ENCODE measurements at regions not wholly inside any gene's neighbourhood (a gene's known extent, or its start where the extent isn't known, plus 50 kb on each side); places are given as distances from the start of the nearest gene placed in this dataset.

GRCh38 chr5:57012511-57012910 is 60.6 kb upstream of the MIER3 start:
- no peak for TF ChIP-seq POLR2A (IDR thresholded peaks at IDR 0.05)
- no peak for TF ChIP-seq CTCF (IDR thresholded peaks at IDR 0.05)
- intact Hi-C loops (cut with DNase I): no loop called here
- H3K4me3 ChIP-seq (replicated peaks in 1 of 3): no peak overlapping the region
- no peak for DNase-seq
- H3K4me1 ChIP-seq: no peaks in the 10 kb centered on the region
- no peaks in the 10 kb centered on the region for H3K9me3 ChIP-seq
- H3K27ac ChIP-seq: no peak overlapping the region
- H3K36me3 ChIP-seq: no peaks in the 10 kb centered on the region
- WGBS, 2 donors: 83 to 91% methylated on average over 2 of the region's 2 CpGs
- no peaks in the 10 kb centered on the region for H3K27me3 ChIP-seq

- Histone ChIP-seq H3K36me3 (no peaks in the 10 kb centered on the region), H3K27me3 (no peaks in the 10 kb centered on the region), H3K9me3 (no peaks in the 10 kb centered on the region), H3K4me3 (replicated peaks in 1 of 3) (no peak overlapping the region), H3K4me1 (no peaks in the 10 kb centered on the region), H3K27ac (no peak overlapping the region)
- WGBS, 2 donors: 82 to 84% methylated on average over 3 of the region's 3 CpGs
- intact Hi-C loops (cut with DNase I): no loop called here
- TF ChIP-seq CTCF (IDR thresholded peaks at IDR 0.05) (no peak), POLR2A (IDR thresholded peaks at IDR 0.05) (no peak)
- no peak for DNase-seq
Observed at GRCh38 chr5:57025961-57026360, 74.0 kb upstream of the MIER3 start.

GRCh38 chr5:57028161-57028560 is 76.2 kb upstream of the MIER3 start:
- 88 to 98% methylated on average over 2 of the region's 2 CpGs for WGBS, 2 donors
- no peaks in the 10 kb centered on the region for H3K9me3 ChIP-seq
- H3K4me1 ChIP-seq: no peaks in the 10 kb centered on the region
- DNase-seq: no peak
- intact Hi-C loops (cut with DNase I): no loop called here
- H3K27ac ChIP-seq: no peak overlapping the region
- TF ChIP-seq POLR2A (IDR thresholded peaks at IDR 0.05) (no peak), CTCF (IDR thresholded peaks at IDR 0.05) (no peak)
- no peak overlapping the region for H3K4me3 ChIP-seq (replicated peaks in 1 of 3)
- H3K36me3 ChIP-seq: no peaks in the 10 kb centered on the region
- no peaks in the 10 kb centered on the region for H3K27me3 ChIP-seq

- Histone ChIP-seq H3K36me3 (no peaks in the 10 kb centered on the region), H3K4me3 (replicated peaks in 1 of 3) (no peak overlapping the region), H3K9me3 (no peaks in the 10 kb centered on the region), H3K27ac (no peak overlapping the region), H3K4me1 (no peaks in the 10 kb centered on the region), H3K27me3 (no peaks in the 10 kb centered on the region)
- 83 to 86% methylated on average over 1 of the region's 1 CpG for WGBS, 2 donors
- TF ChIP-seq CTCF (IDR thresholded peaks at IDR 0.05) (no peak), POLR2A (IDR thresholded peaks at IDR 0.05) (no peak)
- DNase-seq: no peak
- intact Hi-C loops (cut with DNase I): no loop called here
Observed at GRCh38 chr5:57032151-57032551, 80.2 kb upstream of the MIER3 start.

- no peak for DNase-seq
- Histone ChIP-seq H3K4me1 (no peaks in the 10 kb centered on the region), H3K27me3 (no peaks in the 10 kb centered on the region), H3K27ac (no peak overlapping the region), H3K4me3 (replicated peaks in 1 of 3) (no peak overlapping the region), H3K9me3 (no peaks in the 10 kb centered on the region), H3K36me3 (no peaks in the 10 kb centered on the region)
- intact Hi-C loops (cut with DNase I): no loop called here
- TF ChIP-seq POLR2A (IDR thresholded peaks at IDR 0.05) (no peak), CTCF (IDR thresholded peaks at IDR 0.05) (no peak)
Observed at GRCh38 chr5:57033103-57033502, 81.2 kb upstream of the MIER3 start.

All from thyroid gland (tissue), 4 donors.